Astrocyte (in vitro differentiated cells and primary cell): ENCODE measurements at regions not wholly inside any gene's neighbourhood (a gene's known extent, or its start where the extent isn't known, plus 50 kb on each side); places are given as distances from the start of the nearest gene placed in this dataset.

Source experiments
- DNase-seq: peaks from one replicate; pipeline ENCODE4 v3.0.0-alpha.2; 2010; ENCODE audit warnings: low read depth
- FAIRE-seq: peaks from 2 replicates; lab custom pipeline; 2011; peaks lifted over from hg19 to GRCh38; lab: Jason Lieb, UNC
- H2AFZ ChIP-seq: 2 replicates; pipeline ENCODE4 v1.6.0; 2012; ENCODE audit warnings: low read depth, low read length, inconsistent platforms
- H3K27ac ChIP-seq: 2 replicates; pipeline ENCODE4 v1.5.1; 2011; ENCODE audit warnings: low read depth, low read length, inconsistent platforms
- H3K27me3 ChIP-seq: 2 replicates; pipeline ENCODE4 v1.6.0; 2011; ENCODE audit warnings: low read length, inconsistent platforms; ENCODE audit not compliant: insufficient read depth
- H3K36me3 ChIP-seq: 2 replicates; pipeline ENCODE4 v1.5.1; 2011; ENCODE audit warnings: low read length, inconsistent platforms; ENCODE audit not compliant: insufficient read depth
- H3K4me1 ChIP-seq: 2 replicates; pipeline ENCODE4 v1.5.1; 2011; ENCODE audit warnings: low read length, inconsistent platforms; ENCODE audit not compliant: insufficient read depth
- H3K4me2 ChIP-seq: 2 replicates; pipeline ENCODE4 v1.6.0; 2012; ENCODE audit warnings: low read length, inconsistent platforms
- H3K4me3 ChIP-seq: 2 replicates; pipeline ENCODE4 v1.5.1; 2011; ENCODE audit warnings: low read depth, mild to moderate bottlenecking, low read length, inconsistent platforms; ENCODE audit not compliant: insufficient read depth
- H3K79me2 ChIP-seq: 2 replicates; pipeline ENCODE4 v1.6.0; 2012; ENCODE audit warnings: mild to moderate bottlenecking, low read length, inconsistent platforms; ENCODE audit not compliant: insufficient read depth
- H3K9ac ChIP-seq: 2 replicates; pipeline ENCODE4 v1.6.0; 2012; ENCODE audit warnings: mild to moderate bottlenecking, low read length, inconsistent platforms
- H3K9me3 ChIP-seq: 2 replicates; pipeline ENCODE4 v1.5.1; 2012; ENCODE audit warnings: low read depth, mild to moderate bottlenecking, low read length, inconsistent platforms; ENCODE audit not compliant: insufficient read depth
- H4K20me1 ChIP-seq: 2 replicates; pipeline ENCODE4 v1.6.0; 2012; ENCODE audit warnings: low read length, inconsistent platforms; ENCODE audit not compliant: insufficient read depth
- H3K27ac Mint-ChIP-seq: one replicate; pipeline ENCODE4 v1.8.0; 2021; ENCODE audit warnings: mild to moderate bottlenecking, mixed read lengths; ENCODE audit not compliant: unreplicated experiment
- H3K27me3 Mint-ChIP-seq: one replicate; pipeline ENCODE4 v1.8.0; 2021; ENCODE audit warnings: low read depth, mixed read lengths; ENCODE audit not compliant: unreplicated experiment
- H3K36me3 Mint-ChIP-seq: one replicate; pipeline ENCODE4 v1.8.0; 2021; ENCODE audit warnings: low read depth, mixed read lengths; ENCODE audit not compliant: unreplicated experiment
- H3K4me1 Mint-ChIP-seq: one replicate; pipeline ENCODE4 v1.8.0; 2021; ENCODE audit warnings: low read depth, mixed read lengths; ENCODE audit not compliant: unreplicated experiment
- H3K4me3 Mint-ChIP-seq: one replicate; pipeline ENCODE4 v1.8.0; 2021; ENCODE audit warnings: mild to moderate bottlenecking, moderate library complexity, mixed read lengths; ENCODE audit not compliant: unreplicated experiment
- H3K9me3 Mint-ChIP-seq: one replicate; pipeline ENCODE4 v1.8.0; 2021; ENCODE audit warnings: mild to moderate bottlenecking, mixed read lengths; ENCODE audit not compliant: unreplicated experiment
- EZH2 ChIP-seq: IDR thresholded peaks from 2 replicates; pipeline ENCODE4 v1.6.1; 2012; ENCODE audit warnings: mild to moderate bottlenecking, low read length, inconsistent platforms; ENCODE audit not compliant: insufficient read depth
- TF ChIP-seq, protein P1 (sequence below): IDR thresholded peaks from 2 replicates; pipeline ENCODE4 v1.5.1; 2011; ENCODE audit warnings: low read depth, mild to moderate bottlenecking, inconsistent platforms, low read length, moderate library complexity; ENCODE audit not compliant: insufficient read depth

- no peak for FAIRE-seq
- no peak overlapping the region for H3K4me3 Mint-ChIP-seq
Observed at GRCh38 chr17:71111934-71112333, 942.6 kb downstream of the KCNJ2 start.

DNA sequence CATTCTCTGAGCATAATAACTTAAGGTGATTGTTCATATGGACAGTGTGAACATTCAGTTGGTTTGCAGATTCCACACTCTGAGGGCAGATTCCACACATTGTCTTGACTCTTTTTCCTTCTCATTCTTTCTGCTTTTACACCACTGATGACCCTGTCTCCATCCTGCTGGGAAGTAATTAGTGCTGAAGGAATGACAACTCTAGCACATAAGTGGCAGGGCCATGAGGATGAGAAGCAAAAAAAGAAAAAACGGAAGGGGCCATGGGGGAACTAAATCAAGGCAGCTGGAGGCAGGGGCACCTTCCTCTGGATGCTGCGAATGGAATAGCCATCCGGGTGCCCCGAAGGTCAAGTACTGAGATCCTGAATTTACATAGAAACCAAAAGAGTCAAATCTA is 944.0 kb downstream of the KCNJ2 start:
- Mint-ChIP-seq H3K27ac (no peak overlapping the region), H3K36me3 (no peaks in the 10 kb centered on the region), H3K4me1 (peaks cover 4% of the 10 kb centered on the region), H3K9me3 (no peaks in the 10 kb centered on the region), H3K27me3 (peaks cover 4% of the 10 kb centered on the region), H3K4me3 (no peak overlapping the region)
- H3K4me3 ChIP-seq: no peak overlapping the region
- peaks cover 7% of the 10 kb centered on the region for H3K4me1 ChIP-seq
- TF ChIP-seq, protein P1, sequence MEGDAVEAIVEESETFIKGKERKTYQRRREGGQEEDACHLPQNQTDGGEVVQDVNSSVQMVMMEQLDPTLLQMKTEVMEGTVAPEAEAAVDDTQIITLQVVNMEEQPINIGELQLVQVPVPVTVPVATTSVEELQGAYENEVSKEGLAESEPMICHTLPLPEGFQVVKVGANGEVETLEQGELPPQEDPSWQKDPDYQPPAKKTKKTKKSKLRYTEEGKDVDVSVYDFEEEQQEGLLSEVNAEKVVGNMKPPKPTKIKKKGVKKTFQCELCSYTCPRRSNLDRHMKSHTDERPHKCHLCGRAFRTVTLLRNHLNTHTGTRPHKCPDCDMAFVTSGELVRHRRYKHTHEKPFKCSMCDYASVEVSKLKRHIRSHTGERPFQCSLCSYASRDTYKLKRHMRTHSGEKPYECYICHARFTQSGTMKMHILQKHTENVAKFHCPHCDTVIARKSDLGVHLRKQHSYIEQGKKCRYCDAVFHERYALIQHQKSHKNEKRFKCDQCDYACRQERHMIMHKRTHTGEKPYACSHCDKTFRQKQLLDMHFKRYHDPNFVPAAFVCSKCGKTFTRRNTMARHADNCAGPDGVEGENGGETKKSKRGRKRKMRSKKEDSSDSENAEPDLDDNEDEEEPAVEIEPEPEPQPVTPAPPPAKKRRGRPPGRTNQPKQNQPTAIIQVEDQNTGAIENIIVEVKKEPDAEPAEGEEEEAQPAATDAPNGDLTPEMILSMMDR: no peak
- TF ChIP-seq EZH2: no peak
- no peak overlapping the region for H3K9ac ChIP-seq
- H3K27ac ChIP-seq: no peak overlapping the region
- no peak for DNase-seq
- no peaks in the 10 kb centered on the region for H3K9me3 ChIP-seq
- H3K36me3 ChIP-seq: no peaks in the 10 kb centered on the region
- FAIRE-seq: no peak
- no peaks in the 10 kb centered on the region for H4K20me1 ChIP-seq
- no peak overlapping the region for H3K4me2 ChIP-seq
- no peak overlapping the region for H2AFZ ChIP-seq
- H3K79me2 ChIP-seq: no peaks in the 10 kb centered on the region
- H3K27me3 ChIP-seq: no peaks in the 10 kb centered on the region

More at GRCh38 chr17:71111934-71112333, 942.6 kb downstream of the KCNJ2 start:
- Mint-ChIP-seq H3K27ac (no peak overlapping the region), H3K27me3 (peaks cover 4% of the 10 kb centered on the region), H3K4me1 (no peaks in the 10 kb centered on the region), H3K36me3 (no peaks in the 10 kb centered on the region), H3K9me3 (no peaks in the 10 kb centered on the region)
- Histone ChIP-seq H3K27me3 (no peaks in the 10 kb centered on the region), H2AFZ (no peak overlapping the region), H3K79me2 (no peaks in the 10 kb centered on the region), H3K9me3 (no peaks in the 10 kb centered on the region), H3K9ac (no peak overlapping the region), H3K4me2 (no peak overlapping the region), H4K20me1 (no peaks in the 10 kb centered on the region), H3K27ac (no peak overlapping the region), H3K4me1 (no peaks in the 10 kb centered on the region), H3K4me3 (no peak overlapping the region), H3K36me3 (no peaks in the 10 kb centered on the region)
- TF ChIP-seq EZH2: no peak
- TF ChIP-seq, protein P1: no peak
- no peak for DNase-seq

GRCh38 chr17:71114911-71115668 is 945.8 kb downstream of the KCNJ2 start:
- FAIRE-seq: no peak
- no peak overlapping the region for H3K4me3 Mint-ChIP-seq

More at GRCh38 chr17:71114911-71115668, 945.8 kb downstream of the KCNJ2 start:
- no peak overlapping the region for H3K9ac ChIP-seq
- H3K9me3 ChIP-seq: no peaks in the 10 kb centered on the region
- Mint-ChIP-seq H3K4me1 (peaks cover 4% of the 10 kb centered on the region), H3K9me3 (no peaks in the 10 kb centered on the region), H3K27ac (no peak overlapping the region), H3K36me3 (no peaks in the 10 kb centered on the region), H3K27me3 (peaks cover 4% of the 10 kb centered on the region)
- no peaks in the 10 kb centered on the region for H3K27me3 ChIP-seq
- DNase-seq: no peak
- H4K20me1 ChIP-seq: no peaks in the 10 kb centered on the region
- H3K27ac ChIP-seq: no peak overlapping the region
- no peak overlapping the region for H3K4me2 ChIP-seq
- peaks cover 7% of the 10 kb centered on the region for H3K4me1 ChIP-seq
- H3K79me2 ChIP-seq: no peaks in the 10 kb centered on the region
- no peaks in the 10 kb centered on the region for H3K36me3 ChIP-seq
- H3K4me3 ChIP-seq: no peak overlapping the region
- TF ChIP-seq, protein P1: no peak
- no peak for TF ChIP-seq EZH2
- no peak overlapping the region for H2AFZ ChIP-seq
